Islet precursor cell (in vitro differentiated cells): ENCODE measurements at regions not wholly inside any gene's neighbourhood (a gene's known extent, or its start where the extent isn't known, plus 50 kb on each side); places are given as distances from the start of the nearest gene placed in this dataset.
"Not testable (repeated sequence)": the region's sequence is repeated elsewhere in the genome, so short reads cannot be mapped to it uniquely, and the experiment has no call there.

Source experiments
- DNase-seq: peaks from one replicate; pipeline ENCODE4 v3.0.0-alpha.2; 2018

GRCh38 chr1:193438771-193439170, 252.4 kb upstream of the B3GALT2 start:
- DNase-seq, result no peak

- no peak for DNase-seq
Measured at GRCh38 chr1:193438312-193438711, 251.9 kb upstream of the B3GALT2 start.

GRCh38 chr1:193437785-193438184, 251.4 kb upstream of the B3GALT2 start:
- DNase-seq, result no peak

GRCh38 chr1:193437333-193437732, 250.9 kb upstream of the B3GALT2 start:
- DNase-seq, result not testable (repeated sequence)

GRCh38 chr1:193435781-193436180, 249.4 kb upstream of the B3GALT2 start:
- DNase-seq, result no peak

DNA sequence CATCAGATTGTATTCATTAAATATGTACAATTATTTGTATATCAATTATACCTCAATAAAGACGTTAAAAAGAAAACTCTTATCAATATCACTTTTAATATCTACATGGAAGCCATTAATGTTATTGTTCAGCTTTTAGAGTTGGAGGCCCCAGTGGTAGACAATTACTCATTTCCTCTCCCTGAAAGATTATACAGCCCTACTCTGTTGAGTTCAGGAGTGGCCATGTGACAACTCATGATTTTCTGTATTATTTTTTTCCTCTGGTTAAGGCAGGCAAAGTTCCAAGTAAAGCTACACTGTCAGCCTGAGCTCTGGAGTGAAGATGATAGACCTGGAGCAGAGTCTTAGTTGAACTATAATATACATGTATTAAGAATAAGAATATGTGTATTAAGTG, 247.9 kb upstream of the B3GALT2 start:
- DNase-seq, result no peak

GRCh38 chr1:193433599-193433998, 247.2 kb upstream of the B3GALT2 start:
- no peak for DNase-seq

DNA sequence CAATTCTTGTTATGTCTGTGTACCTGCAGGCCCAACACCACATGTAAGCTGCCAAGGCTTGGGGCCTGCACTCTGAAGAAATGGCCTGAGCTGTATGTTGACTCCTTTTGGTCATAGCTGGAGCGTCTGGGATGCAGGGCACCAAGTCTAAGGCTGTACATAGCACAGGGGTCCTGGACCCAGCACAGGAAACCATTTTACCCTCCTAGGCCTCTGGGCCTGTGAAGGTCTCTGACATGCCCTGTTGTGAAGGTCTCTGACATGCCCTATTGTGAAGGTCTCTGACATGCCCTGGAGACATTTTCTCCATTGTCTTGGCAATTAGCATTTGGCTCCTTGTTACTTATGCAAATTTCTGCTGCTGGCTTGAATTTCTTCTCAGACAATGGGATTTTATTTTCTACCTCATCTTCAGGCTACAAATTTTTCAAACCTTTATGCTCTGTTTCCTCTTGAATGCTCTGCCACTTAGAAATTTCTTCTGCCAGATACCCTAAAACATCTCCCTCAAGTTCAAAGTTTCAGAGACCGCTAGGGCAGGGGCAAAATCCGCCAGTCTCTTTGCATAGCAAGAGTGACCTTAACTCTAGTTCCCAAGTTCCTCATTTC, 246.7 kb upstream of the B3GALT2 start:
- DNase-seq, result no peak

DNA sequence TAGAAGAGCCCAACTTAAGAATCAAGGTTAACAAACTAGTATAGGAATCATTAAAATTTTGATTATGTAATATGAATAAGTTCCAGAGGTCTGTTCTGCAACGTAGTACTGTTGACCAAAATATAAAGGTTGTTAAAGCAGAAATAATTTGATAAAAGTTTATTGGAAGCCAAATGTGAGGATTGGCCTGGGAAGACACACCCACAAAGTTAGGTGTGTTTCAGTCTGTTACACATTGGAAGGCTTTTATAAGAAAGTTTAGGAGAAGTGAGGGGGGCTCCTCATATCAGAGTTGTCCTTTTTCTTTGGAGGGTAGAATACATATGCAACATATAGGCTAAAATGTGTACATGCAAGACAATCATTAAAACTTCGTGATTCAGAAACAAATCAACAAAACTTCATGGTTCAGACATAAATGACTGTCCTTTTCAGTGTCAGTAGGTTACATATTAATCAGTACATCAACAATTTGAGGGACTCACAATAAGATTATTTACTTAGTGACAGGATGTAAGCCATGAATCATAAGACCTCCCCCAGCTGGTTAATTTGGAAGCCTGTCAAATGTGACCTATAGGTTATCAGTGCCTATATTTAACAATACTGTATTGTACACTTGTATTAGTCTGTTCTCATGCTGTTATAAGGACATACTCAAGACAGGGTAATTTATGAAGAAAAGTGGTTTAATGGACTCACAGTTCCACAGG, 245.0 kb upstream of the B3GALT2 start:
- no peak for DNase-seq

GRCh38 chr1:193427524-193427923, 241.1 kb upstream of the B3GALT2 start:
- DNase-seq, result no peak

GRCh38 chr1:193426061-193426460, 239.6 kb upstream of the B3GALT2 start:
- no peak for DNase-seq

- DNase-seq, result no peak
Measured at GRCh38 chr1:193421487-193421886, 235.1 kb upstream of the B3GALT2 start.

DNA sequence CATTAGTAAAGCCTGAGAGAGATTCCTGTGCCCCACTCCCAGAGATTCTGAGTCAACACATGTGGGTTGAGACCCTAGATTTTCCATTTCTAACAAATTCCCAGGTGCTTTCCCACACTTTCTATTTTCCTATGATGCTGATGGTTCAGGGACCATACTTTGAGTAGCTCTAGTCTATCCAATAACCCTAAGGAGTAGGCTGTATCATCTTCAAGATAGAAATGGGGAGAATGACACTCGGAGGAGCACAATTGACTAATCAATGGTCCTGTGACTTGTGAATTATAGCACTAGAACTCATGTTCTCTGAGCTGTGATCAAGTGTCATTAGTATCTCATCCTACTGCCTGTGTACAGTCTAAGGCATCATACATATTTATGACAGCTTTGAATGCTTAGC, 232.9 kb upstream of the B3GALT2 start:
- DNase-seq, result no peak

- no peak for DNase-seq
Measured at GRCh38 chr1:193418745-193419058, 232.3 kb upstream of the B3GALT2 start.

DNA sequence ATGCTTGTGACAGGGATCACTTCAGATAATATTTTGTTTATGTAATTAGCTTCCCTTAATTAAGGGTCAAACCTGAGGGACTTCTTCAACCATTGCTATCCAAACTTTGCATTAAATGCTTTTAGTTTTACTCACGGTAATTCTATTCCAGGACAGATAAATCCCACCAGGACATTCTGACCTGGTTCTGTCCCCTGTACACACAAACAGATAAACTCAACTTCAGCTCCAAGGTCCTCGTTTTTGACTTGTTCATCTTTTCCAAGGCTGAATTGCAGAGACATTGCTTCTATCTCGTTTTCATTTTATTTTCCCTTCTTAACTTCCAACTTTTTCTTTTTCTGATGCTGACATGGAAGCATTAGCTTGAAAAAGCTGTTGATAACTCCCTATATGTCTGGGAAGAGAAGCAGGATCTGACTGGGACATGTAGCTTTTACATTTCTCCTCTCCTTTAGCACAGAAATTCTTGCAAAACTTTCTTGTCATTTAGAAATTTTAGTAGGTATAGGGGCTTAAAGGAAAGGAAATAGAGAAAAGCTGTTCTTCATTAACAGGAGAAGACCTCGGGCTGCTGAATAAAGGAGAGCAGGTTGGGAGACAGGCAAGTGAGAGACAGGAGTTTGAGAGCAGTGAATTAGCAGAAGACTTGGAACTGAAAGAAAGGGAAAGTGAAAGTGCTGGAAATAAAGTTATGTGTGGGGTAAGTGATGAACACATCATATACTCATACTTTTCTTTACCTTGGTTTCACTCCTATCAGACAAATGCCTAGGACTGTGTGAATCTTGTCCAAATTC, 231.7 kb upstream of the B3GALT2 start:
- DNase-seq, result no peak

GRCh38 chr1:193417403-193417802, 231.0 kb upstream of the B3GALT2 start:
- peak; percentile 75 for DNase-seq

DNA sequence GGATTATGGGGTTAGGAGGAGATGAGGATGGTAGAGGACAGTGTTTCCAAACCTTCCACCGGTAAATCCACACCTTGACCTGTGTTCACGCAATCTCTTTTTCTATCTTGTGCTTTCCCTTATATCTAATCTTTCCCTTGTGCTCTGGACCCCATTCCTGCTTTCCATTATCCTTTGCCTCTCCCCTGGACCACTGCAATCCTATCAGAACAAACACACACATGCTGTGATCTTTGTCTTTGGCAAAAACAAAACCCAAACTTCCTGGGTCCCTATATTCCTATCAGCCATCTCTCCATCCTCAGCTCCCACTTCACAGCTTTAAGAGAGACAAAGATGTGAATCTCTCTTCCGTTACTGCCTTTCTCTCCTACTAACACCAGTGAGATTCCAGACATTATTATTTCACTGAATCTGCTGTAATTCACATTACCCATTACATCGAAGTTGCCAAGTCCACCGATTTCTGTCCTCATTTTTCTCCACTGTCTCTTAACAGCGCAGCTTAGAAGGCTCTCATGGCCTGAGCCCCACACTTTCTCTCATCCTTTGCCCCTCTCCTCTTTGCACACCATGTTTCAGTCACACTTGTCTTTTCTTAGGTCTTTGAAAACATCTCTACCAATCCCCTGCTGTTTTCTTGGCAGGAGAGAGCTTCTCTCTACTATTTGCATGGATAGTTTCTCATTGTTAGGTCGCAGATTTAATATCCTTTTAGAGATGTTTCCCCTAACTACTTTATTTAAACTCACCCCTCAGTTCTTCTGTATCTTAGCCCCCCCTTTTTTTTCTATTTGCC, 230.0 kb upstream of the B3GALT2 start:
- no peak for DNase-seq

DNA sequence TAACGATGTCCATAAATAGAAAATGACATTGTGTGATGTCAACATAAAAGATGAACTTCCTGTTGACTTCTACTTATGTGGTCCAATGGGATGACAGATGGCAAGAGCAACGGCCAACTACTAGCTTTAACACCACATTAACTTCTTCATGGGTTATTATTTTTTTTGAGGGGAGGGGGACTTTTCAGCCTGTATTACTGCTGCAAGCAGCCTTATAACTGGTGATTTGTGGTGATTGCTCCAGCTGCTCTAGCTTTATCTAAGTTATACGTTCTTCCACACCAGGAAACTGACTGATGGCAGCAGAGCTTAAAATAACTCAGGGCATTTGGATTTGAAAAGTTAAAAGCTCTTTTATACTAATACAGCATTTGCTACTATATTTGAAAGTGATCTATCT, 228.8 kb upstream of the B3GALT2 start:
- no peak for DNase-seq

- no peak for DNase-seq
Measured at GRCh38 chr1:193413376-193413775, 227.0 kb upstream of the B3GALT2 start.

DNA sequence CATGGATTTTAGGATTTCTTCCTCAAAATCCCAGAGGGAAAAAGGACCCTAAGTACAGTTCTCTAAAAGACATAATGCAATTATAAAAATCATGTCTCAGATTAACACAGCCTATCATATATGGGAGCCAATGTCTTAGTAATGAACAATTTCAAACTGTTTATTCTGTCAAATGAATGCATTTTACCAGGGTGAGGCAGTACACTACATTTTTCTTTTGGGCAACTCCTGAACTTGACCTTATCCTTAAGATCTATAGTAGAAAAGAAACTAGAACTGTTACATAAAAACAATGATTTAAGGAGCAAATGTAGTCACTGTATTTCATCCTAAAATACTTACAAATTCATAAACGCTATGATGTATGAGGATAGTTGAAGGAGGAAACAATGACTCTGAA, 226.3 kb upstream of the B3GALT2 start:
- no peak for DNase-seq

DNA sequence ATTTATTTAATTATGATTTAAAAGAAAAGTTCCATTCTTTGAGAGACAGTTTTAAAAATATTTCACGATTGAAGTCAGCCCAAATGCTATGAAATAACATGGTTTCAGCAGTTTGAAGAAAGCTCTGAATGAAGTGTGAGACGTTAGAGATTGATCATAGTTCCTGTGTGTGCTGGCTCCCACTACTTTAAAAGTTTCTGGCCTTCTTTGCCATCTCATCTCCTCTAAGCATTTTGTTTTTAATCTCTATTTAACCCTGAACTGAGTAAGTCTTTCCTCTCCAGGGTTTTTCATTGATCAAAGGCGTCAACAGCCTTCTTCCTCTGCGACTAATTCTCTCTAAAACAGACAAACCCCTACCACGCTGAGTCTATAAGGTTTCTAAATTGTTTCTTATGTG, 225.3 kb upstream of the B3GALT2 start:
- no peak for DNase-seq

DNA sequence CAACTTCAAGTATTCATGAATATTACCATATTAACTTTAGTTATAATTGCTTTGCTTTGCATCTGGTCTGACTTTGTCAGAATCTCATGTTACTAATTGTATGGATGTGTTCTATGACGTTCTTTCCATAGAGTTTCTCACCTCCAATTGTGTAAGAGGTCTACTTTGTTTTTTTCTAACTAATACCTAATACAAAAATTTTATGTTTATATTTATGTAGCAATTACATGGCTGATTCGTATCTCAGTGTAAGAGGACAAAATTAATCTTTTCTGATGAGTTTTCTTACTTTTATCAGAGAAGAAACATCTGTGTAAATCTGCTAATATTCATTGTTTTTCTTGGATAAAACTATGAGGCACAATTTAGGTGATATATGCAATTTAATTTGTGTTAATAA, 224.8 kb upstream of the B3GALT2 start:
- no peak for DNase-seq

DNA sequence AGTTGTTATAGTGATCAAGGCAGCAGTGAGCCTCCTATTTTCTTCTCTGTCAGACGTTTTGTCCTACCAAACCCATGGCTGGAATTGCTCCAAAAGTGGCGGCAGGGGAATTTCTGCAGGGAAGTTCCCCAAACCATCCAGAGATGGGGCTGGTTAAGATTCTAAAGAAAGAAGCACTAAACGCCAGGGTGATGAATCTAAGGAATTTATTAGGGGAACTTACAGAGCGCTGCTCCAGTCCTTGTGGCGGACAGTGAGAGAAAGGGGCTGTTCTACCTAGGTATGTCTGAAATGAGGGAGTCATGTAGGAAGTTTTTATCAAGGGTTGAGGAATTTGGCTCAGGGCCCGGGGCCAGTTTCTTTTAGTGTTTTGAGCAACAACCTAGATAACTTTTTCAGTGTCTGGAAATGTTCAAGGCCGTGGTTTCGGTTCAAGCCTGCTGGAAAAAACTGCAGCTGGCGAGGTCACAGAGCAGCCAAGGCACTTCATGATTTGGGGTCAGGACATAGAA, 222.4 kb upstream of the B3GALT2 start:
- peak; percentile 97 for DNase-seq
